ENCODE measurements at regions not wholly inside any gene's neighbourhood (a gene's known extent, or its start where the extent isn't known, plus 50 kb on each side); places are given as distances from the start of the nearest gene placed in this dataset.

DNA sequence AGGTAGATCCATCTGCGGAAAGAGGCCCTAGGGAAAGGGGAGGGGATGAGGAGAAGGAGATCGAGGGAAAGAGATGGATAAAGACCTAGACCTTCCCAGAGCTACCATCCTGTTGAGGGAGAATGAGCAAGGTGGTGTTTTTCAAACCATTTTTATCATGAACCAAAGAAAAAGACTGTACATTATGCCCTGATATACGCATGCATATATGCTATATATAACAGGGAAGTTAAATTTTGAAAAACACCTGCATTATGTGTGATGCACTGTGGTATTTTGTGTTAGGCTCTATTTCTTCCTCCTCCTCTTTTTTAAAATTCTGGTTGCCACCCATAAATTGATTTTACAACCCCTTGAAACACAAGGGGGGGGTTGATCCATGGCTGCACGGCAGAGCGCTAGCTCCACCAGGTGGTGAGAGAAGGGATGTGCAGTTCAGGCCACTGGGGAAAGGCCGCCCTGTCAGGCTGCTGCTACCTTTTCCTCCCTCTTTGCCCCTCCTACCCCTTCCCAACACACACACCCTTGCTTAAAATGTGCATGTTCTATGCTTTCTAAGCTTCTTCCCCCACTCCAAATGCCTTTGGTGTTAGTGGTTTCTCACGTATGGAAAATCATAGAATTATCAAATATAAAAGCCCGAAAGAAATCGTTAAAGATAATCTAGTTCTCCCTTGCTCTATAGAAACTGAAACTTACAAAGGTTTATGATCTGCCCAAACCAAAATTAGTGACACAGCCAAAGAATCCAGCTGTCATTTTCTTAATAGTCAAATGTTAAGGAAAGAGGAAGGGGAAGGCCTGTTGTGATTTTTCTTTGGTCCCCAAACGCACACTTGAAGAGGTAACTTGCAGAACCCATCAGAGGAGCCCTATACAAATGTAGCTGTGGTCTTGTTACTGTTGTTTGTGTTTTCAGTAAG lies 262.0 kb upstream of the UMPS start:
- in situ Hi-C loops (cut with MboI; ENCODE audit: low sequenced_read_pairs): no loop called here

DNA sequence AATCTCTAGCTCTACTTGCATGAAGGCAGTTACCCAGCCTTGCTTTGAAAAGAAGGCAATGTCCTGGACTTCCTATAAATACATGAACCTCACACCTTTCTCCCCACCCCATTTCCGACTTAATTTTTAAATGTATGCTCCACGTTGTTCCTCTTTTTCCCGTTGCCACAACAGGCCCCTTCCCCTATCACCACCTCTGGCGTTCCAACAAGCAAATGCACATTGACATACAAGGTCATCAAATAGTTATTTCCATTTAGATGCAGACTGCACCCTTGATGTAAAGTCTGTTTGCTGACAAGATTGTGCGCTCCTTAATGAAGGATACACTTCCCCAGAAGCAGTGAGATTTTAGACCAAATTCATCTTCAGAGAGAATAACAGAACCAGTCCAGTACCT lies 260.7 kb upstream of the UMPS start:
- in situ Hi-C loops (cut with MboI; ENCODE audit: low sequenced_read_pairs): no loop called here

DNA sequence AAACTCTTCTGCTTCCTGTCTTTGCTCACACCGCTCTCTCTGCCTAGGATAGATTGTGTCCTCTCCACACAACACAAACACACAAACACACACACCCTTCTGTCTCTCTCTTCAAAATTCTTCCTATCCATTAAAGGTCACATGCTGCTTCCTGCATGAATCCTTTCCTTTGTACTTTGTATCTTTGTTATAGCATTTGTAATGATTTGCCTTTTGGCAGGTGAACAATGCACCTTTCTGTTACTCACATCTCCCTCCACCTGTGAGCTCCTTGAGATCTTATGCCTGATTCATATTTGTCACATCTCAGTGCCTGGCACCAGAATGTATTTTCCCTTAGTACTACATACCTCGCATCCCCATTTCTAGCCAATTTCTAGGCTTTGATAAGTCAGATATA lies 251.4 kb upstream of the UMPS start:
- in situ Hi-C loops (cut with MboI; ENCODE audit: low sequenced_read_pairs): no loop called here

DNA sequence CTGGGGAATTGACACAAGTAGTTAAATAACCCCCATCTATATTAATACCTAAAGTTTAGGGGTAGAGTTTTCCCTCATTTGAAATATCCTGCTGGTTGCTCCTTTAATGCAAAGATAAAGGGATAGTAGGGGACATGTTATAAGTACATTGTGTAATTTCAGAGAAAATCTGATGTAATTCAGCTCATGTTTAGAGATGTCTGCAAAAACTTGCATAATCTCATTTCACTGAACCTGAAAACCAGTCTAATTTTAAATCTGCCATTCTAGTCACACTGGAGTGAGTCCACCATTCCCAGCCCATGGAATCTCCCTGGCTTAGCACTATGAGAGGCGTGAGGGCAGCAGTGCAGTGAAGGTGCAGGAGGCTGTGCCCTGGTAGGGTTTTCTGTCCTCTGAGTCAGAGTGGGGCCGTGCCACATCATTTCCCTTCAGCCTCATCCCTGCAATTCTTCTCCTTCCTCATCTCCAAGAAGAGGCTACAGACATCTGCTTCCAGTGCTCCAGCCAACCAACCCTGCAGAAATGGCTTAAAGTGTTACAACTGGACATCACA lies 246.3 kb upstream of the UMPS start:
- in situ Hi-C loops (cut with MboI; ENCODE audit: low sequenced_read_pairs): no loop called here

DNA sequence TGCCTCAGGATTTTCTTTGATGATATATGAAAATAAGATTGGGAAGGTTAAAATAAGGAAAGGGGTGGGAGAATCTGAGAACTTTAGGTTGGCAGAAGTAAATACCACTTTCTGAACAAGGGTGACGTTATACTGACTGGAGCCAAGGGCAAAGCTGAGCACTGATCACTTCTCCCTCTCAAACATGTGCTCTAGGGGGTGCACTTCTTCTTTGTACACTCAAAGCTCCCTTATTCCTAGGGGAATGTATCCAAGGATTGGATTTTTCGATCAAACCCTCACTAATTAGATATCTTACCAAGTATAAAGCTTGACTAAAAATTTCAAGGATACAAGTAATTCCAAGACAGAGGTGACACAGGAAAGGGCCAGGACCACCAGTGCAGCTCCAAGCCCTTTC lies 243.9 kb upstream of the UMPS start:
- in situ Hi-C loops (cut with MboI; ENCODE audit: low sequenced_read_pairs): no loop called here

DNA sequence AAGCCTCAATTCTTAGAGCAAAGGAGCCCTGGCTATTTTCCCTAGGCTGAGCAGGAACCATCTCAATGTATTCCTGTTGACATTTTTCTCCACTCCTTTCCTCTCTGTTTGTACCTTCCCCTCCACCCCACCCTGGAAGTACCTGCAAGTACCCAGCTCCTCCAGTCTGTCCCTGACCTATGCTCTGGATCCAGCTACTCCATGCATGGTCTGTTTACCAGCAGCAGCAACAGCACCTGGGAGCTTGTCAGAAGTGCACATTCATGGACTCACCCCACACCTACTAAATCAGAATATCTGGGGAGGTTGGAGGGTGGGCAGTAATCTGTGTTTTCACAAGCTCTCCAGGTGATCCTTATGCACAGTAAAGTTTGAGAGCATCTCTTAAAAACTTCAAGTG lies 240.7 kb upstream of the UMPS start:
- in situ Hi-C loops (cut with MboI; ENCODE audit: low sequenced_read_pairs): no loop called here

DNA sequence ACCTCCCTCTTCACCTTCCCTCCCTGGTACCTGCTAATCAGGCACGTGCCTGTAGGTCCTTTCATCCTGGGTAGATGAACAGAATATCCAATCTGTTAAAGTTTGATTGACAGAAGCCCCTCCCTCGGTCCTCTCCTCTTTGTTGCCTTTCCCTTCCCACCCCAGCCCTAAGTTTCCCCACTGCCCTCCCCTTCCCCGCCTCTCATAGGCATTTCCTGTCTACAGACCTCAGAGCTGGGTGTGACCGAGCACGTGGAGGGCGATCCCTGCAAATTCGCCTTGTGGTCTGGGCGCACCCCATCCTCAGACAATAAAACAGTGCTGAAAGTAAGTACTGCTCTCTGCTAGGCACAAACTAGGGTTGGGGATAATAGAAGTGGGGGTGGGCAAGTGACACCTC lies 239.2 kb upstream of the UMPS start:
- in situ Hi-C loops (cut with MboI; ENCODE audit: low sequenced_read_pairs): no loop called here

DNA sequence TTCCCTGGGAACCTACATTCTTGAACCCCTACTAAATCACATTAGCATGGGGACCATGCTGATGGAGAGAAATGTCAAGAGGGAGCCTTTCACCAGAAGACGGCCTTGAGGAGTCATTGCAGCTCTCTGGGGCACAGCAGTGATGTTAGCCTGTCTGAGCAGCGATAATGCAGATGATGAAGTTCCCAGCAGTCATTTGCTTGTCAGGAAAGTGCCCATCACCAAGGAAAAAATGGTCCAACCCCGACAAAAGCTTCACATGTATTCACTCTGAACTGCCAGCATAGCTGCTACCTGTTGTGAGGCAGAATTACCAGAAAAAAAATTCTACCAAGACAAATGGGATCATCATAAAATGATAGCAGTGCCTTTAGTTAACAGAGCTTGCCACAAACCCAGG lies 238.4 kb upstream of the UMPS start:
- in situ Hi-C loops (cut with MboI; ENCODE audit: low sequenced_read_pairs): no loop called here

DNA sequence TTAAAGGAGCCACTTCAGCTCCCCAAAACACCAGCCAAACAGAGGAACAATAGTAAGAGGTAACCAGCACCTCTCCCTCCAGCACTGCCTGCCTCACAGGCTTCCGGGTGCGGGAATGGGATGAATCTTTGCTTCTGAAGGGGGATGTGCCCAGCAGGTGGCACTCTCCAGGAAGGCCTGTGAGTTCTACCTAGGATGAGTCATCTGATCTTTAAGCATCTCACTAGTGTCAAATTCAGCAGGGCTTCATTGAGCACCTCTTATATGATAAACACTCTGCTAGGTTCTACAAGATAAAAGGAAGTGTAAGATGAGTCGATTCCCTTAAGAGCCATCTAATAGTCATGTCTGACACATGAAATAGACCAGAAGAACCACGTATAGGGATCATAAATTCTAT lies 237.4 kb upstream of the UMPS start:
- in situ Hi-C loops (cut with MboI; ENCODE audit: low sequenced_read_pairs): no loop called here

DNA sequence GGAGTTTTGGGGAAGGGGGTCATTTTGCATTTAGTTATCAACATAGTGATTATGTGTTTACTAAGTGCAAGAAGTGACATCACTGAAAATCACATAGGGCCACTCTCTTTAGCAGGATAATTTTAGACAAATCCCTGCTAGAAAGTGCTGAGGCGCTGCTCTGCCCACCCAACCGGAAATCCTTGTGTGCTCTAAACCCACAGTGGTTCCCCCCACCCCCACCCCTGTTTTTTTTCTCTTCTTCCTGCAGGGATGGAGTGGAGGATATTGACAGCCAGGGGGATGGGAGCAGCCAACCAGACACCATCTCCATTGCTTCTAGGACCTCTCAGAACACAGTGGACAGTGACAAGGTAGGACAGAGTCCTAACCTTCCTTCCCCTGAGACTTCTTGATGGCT lies 234.2 kb upstream of the UMPS start:
- in situ Hi-C loops (cut with MboI; ENCODE audit: low sequenced_read_pairs): no loop called here

DNA sequence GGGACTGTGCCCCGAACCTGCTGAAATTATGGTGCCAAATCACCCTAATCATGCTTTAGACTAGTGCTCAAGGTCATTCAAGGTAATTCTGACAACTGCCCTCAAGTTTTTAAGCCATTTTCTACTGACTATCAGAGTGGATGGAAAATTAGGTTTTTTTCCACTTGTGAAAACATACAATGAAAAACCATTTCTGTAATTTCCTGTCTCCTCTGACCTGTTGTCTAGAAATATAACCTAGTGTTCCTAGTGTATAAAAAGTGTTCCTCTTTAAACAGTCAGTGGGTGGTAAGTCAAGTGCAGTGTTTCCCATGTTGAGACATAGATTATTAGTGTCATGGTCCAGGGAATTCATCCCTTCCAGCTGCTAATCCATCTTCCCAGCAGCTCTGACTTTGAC lies 232.8 kb upstream of the UMPS start:
- in situ Hi-C loops (cut with MboI; ENCODE audit: low sequenced_read_pairs): no loop called here

DNA sequence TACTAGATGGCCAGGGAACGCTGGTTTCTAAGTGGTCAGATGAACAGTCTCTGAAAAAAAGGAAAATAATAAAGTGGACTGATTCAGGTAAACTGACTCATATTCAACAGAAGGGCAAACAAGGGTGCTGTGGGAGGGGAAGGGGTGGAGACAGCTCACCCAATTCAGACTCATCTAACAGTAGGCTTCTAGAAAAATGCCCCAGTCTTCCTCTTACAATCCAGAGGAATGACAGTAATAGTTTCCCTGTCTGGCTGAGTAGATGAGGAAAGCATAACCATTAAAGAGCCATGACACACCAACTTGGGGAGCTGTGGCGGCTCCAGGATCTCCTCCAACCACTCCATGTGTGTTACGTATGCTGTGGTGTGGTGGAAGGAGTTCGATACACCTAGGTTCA lies 231.4 kb upstream of the UMPS start:
- in situ Hi-C loops (cut with MboI; ENCODE audit: low sequenced_read_pairs): no loop called here

DNA sequence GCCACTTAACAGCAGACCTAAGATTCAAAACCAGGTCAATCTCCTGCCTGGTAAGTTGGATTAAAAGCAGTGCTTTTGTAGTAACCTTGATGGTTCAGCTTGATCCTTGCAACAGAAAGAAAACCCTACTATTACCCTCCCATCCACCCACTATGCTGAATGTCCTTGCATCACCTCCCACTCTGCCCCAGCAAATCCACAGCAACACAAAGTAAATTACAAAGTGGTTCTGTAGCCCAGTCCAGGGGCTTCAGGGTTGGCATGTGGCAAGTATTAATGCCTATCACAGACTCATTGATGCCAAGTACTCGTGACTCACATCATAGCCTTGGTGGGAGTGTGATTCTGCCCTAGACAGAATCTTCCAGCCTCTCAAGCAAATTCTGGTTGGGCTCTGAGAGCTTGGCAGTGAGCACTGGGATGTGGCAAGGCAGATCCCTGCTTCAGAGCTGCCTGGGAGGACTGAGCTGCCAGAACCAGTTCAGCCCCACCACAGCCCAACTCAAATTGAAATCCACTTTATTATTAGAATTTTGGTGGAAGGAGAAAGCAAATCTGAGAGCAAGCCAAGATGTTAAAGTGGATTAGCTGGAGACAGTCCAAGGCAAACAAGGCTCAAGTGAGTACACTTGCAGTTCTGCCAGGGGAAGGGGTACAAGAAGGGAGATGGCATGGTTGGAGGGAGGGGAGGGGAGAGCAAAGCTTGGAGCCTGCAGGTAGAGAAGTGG lies 225.8 kb upstream of the UMPS start:
- in situ Hi-C loops (cut with MboI; ENCODE audit: low sequenced_read_pairs): no loop called here

DNA sequence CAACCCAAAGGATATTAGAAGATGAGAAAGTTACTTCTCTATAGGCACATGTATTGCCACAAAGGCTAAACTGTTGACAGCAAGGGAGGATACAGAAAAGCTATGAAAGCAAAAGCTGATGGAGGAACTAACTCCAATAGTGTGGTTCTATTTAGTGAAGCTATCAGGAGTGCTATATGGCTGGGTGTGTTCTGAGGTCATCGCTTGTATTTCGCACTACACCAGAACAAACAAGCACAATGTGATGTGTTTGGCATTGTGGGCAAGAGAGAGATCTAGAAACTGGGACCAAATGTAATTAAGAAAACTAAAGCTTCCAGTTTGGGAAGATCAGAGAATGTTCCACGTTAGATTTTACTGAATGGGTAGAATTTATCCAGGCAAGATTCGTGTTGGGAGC lies 220.4 kb upstream of the UMPS start:
- in situ Hi-C loops (cut with MboI; ENCODE audit: low sequenced_read_pairs): no loop called here

DNA sequence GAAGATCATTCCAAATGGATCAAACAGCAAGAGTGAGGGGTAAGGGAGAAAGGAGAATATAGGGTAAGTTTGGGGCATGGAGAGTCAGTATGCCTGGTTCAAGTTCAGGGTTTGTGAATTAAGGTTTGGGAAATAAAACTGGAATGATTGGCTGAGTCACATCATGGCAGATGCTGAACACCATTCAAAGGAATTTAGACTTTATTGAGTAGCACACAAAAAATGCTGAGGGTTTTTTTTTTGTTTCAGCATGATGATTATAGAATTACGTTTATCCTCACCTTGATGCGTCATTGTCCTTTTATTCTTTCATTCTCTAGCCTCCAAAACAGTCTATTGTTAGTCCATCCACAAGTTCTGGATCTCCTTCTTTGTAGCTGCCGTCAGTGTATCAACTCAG lies 220.0 kb upstream of the UMPS start:
- in situ Hi-C loops (cut with MboI; ENCODE audit: low sequenced_read_pairs): no loop called here

DNA sequence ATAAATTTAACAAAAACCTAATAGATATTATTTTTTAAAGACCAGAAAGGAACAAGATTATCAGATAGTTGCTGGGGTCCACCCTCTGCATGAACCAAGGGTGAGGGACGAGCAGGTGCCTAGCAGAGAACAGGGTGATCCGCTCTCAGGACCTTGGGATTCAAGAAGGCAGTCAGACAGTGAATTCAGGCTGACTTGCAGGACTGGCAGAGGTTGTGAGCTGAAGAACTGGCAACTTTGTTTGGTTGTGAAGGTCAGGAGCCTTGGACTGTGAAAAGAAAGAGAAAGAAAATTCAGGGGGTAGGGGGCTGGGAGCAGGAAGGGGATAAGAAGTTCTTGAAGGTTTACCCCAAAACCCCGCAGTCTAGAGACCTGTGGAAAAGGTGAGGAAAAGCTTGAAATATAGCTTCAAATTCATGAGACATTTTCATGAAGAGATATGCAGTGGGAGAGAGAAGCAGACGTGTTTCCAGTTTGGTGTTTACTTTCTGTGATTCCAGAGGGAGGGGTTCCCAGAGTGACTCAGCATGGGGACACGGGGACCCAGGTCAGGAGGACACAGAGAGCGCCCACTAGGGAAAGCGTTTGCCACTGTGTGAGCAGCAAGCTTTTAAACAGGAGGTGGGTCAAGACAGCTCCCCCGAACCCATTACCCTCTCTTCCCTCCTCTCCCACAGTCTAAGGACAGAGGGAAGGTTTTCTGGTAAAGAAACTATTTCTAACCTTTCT lies 217.2 kb upstream of the UMPS start:
- in situ Hi-C loops (cut with MboI; ENCODE audit: low sequenced_read_pairs): no loop called here

DNA sequence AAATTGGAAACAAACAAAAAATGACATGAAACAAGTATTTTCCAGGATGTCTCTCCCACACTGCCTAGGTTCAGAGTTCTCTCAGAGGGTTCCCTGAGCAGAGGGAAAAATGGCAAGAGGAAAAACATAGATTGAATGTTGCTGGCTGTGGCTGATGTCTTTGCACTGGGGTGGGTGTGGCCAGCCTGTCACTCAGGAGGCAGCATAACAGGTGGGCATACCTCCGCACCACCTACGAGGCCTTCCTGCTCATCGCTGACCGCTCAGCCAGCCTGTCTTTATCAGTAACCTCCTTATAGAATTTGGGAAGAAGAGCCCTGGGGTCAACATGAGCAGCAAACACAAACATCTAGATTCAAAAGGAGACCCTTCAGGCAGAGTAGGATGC lies 216.6 kb upstream of the UMPS start:
- in situ Hi-C loops (cut with MboI; ENCODE audit: low sequenced_read_pairs): no loop called here

DNA sequence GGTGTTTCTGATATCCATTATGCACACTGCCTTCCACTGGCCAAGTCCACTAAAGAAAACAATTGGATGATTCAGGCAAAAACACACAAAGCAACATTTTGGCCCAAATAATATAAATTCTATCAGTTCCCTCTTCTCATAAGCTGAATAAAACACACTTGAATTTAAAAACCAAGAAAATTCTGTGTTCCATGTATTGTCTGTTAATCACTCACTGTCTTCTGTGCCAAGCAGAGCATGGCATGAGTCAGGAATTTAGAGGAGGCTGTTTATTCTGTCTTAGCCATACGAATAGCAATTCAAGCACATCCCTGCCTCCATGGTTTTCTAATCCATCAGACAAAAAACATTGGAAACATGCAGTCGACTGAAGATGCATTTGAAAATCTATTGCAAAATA lies 215.6 kb upstream of the UMPS start:
- in situ Hi-C loops (cut with MboI; ENCODE audit: low sequenced_read_pairs): no loop called here

DNA sequence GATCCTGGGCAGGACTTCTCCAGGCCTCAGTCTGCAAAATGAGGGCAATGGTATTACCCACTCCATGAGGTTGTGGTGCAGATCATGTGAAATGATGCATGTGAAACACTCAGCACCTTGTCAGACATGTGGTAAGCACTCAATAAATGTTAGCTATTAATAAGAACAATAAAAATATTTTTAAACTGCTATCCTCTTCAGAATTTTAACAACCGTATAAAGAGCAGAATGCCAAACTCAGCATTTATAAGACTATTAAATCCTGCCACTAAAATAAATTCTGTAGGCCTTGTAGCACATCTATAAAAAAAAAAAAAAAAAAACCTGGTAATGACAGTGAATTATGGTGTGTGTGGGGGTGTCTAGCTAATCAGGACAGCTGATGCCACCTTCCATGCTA lies 213.9 kb upstream of the UMPS start:
- in situ Hi-C loops (cut with MboI; ENCODE audit: low sequenced_read_pairs): no loop called here

DNA sequence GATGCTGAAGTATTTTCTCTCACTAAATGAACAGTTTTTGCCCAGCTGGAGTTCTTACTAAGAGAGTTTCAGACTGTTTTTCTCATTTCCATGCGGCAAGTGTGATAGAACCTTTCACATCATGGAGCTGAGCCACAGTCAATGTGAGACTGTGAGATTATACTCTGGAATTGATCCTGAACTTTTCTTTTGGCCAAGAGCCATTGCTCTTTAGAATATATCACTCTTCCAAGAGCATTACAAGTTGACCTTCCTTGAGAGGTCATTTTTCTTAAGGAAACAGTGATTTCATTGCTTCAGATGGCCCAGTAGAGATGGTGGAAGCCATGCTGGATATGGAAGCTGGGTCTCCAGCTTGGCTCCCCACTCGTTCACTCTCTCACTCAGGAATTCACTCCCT lies 212.9 kb upstream of the UMPS start:
- in situ Hi-C loops (cut with MboI; ENCODE audit: low sequenced_read_pairs): no loop called here

DNA sequence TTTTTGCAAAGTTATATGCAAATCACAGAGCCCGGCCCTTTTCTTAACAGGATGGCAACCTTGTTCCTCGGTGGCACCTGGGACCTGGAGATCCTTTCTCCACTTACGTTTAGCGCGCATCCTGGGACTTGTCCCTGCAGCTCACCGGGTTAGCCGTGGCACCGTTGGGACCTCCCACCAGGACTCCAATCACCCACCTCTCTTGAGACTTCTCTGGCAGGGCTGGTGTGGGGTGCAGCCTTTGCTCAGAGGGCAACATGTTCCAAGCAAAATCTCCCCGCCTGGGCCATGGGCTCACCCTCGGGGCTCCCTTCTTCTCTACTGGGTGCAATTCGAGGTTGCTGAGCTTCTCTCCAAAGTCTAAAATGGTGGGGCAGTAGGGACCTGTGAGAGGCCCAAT lies 211.9 kb upstream of the UMPS start:
- in situ Hi-C loops (cut with MboI; ENCODE audit: low sequenced_read_pairs): no loop called here
